IMR-90 (cell line): ENCODE measurements at regions not wholly inside any gene's neighbourhood (a gene's known extent, or its start where the extent isn't known, plus 50 kb on each side); places are given as distances from the start of the nearest gene placed in this dataset.

Experiments used
- ATAC-seq: fragments of 200-7000 bp; cut with Tn5 transposase; 2 replicates; pipeline ENCODE4 v1.9.1; 2020; ENCODE audit warnings: low read depth, mild to moderate bottlenecking, moderate library complexity
- BruUV-seq: library from RNA; stranded (reverse); fragments of 400-500 nt; replicated peaks from 2 replicates; lab custom pipeline; 2021; lab: Mats Ljungman, UMichigan
- CTCF ChIA-PET: fragments of 300-600 bp; formaldehyde crosslinking; extraction: SDS; loops from one replicate; lab custom pipeline; 2021; ENCODE audit warnings: antibody characterized with exemption; lab: Yijun Ruan, JAX
- POLR2A ChIA-PET: fragments of 300-600 bp; sonication (Branson Sonifier 250); formaldehyde crosslinking; loops from one replicate; lab custom pipeline; 2022; ENCODE audit warnings: antibody characterized with exemption; ENCODE audit not compliant: unreplicated experiment; lab: Charles Lee
- DNase-seq: peaks from one replicate; pipeline ENCODE4 v3.0.0; 2013
- H2AFZ ChIP-seq: replicated peaks from 2 replicates; pipeline ENCODE3; 2013; ENCODE audit warnings: low read length, mild to moderate bottlenecking; ENCODE audit not compliant: poor library complexity
- H2AK5ac ChIP-seq: 2 replicates; pipeline ENCODE4 v1.6.1; 2013; ENCODE audit warnings: low read depth, low read length, inconsistent platforms
- H2AK9ac ChIP-seq: replicated peaks from 2 replicates; pipeline ENCODE3; 2013; ENCODE audit warnings: mild to moderate bottlenecking, low read depth, low read length, moderate library complexity; ENCODE audit not compliant: poor library complexity
- H2BK120ac ChIP-seq: 2 replicates; pipeline ENCODE4 v1.6.1; 2013; ENCODE audit warnings: low read depth, low read length, inconsistent platforms
- H2BK15ac ChIP-seq: 3 replicates; pipeline ENCODE4 v1.6.1; 2013; ENCODE audit warnings: low read depth, low read length, inconsistent platforms
- H2BK20ac ChIP-seq: 2 replicates; pipeline ENCODE4 v1.6.1; 2013; ENCODE audit warnings: low read depth, mild to moderate bottlenecking, inconsistent platforms, low read length, moderate library complexity
- H2BK5ac ChIP-seq: 2 replicates; pipeline ENCODE4 v1.6.1; 2013; ENCODE audit warnings: mild to moderate bottlenecking, low read depth, low read length, inconsistent platforms; ENCODE audit not compliant: poor library complexity, severe bottlenecking
- H3K14ac ChIP-seq: replicated peaks from 2 replicates; pipeline ENCODE4 v1.6.1; 2013; ENCODE audit warnings: low read depth, low read length, inconsistent platforms
- H3K18ac ChIP-seq: 2 replicates; pipeline ENCODE4 v1.6.1; 2013; ENCODE audit warnings: low read depth, low read length, control low read depth
- H3K23ac ChIP-seq: 2 replicates; pipeline ENCODE4 v1.6.1; 2013; ENCODE audit warnings: low read depth, low read length, inconsistent platforms
- H3K27ac ChIP-seq: 2 replicates; pipeline ENCODE4 v1.5.1; 2013; ENCODE audit warnings: mild to moderate bottlenecking, control low read depth, low read length; ENCODE audit not compliant: insufficient read depth
- H3K27me3 ChIP-seq: 2 replicates; pipeline ENCODE4 v1.6.1; 2013; ENCODE audit warnings: low read length; ENCODE audit not compliant: control insufficient read depth, insufficient read depth
- H3K36me3 ChIP-seq: 2 replicates; pipeline ENCODE4 v1.6.1; 2013; ENCODE audit warnings: low read length, mixed read lengths; ENCODE audit not compliant: control insufficient read depth, insufficient read depth
- H3K4ac ChIP-seq: 2 replicates; pipeline ENCODE4 v1.6.1; 2013; ENCODE audit warnings: low read depth, low read length, inconsistent platforms
- H3K4me1 ChIP-seq: 2 replicates; pipeline ENCODE4 v1.6.1; 2013; ENCODE audit warnings: low read length, mixed read lengths; ENCODE audit not compliant: control insufficient read depth, insufficient read depth
- H3K4me2 ChIP-seq: 2 replicates; pipeline ENCODE4 v1.6.1; 2013; ENCODE audit warnings: low read depth, mild to moderate bottlenecking, control low read depth, low read length, moderate library complexity
- H3K4me3 ChIP-seq: 2 replicates; pipeline ENCODE4 v1.5.1; 2013; ENCODE audit warnings: low read depth, mild to moderate bottlenecking, control low read depth, low read length, moderate library complexity; ENCODE audit not compliant: insufficient read depth
- H3K56ac ChIP-seq: 2 replicates; pipeline ENCODE4 v1.6.1; 2013; ENCODE audit warnings: low read length, inconsistent platforms; ENCODE audit not compliant: insufficient read depth; ENCODE audit errors: extremely low read depth
- H3K79me1 ChIP-seq, 2 experiments: 2 replicates each; pipeline ENCODE4 v1.6.1; 2013; ENCODE audit warnings: low read length in 2 of 2, inconsistent platforms in 1 of 2, low read depth in 1 of 2
- H3K9ac ChIP-seq: 2 replicates; pipeline ENCODE4 v1.6.1; 2013; ENCODE audit warnings: low read depth, low read length, control low read depth
- H3K9me1 ChIP-seq: 2 replicates; pipeline ENCODE4 v1.6.1; 2013; ENCODE audit warnings: low read length, inconsistent platforms; ENCODE audit not compliant: insufficient read depth
- H3K9me3 ChIP-seq: 2 replicates; pipeline ENCODE4 v1.6.1; 2013; ENCODE audit warnings: low read length; ENCODE audit not compliant: control insufficient read depth, insufficient read depth
- H4K20me1 ChIP-seq: 2 replicates; pipeline ENCODE4 v1.6.1; 2013; ENCODE audit warnings: low read length, inconsistent platforms; ENCODE audit not compliant: insufficient read depth
- H4K5ac ChIP-seq: 2 replicates; pipeline ENCODE4 v1.6.1; 2013; ENCODE audit warnings: mild to moderate bottlenecking, low read depth, low read length, control low read depth
- H4K8ac ChIP-seq, 2 experiments: 2 replicates each; pipeline ENCODE4 v1.6.1; 2013; ENCODE audit warnings: low read depth in 2 of 2, low read length in 2 of 2, control low read depth in 1 of 2, inconsistent platforms in 1 of 2
- H4K91ac ChIP-seq: 2 replicates; pipeline ENCODE4 v1.6.1; 2013; ENCODE audit warnings: low read depth, low read length, inconsistent platforms; ENCODE audit not compliant: insufficient read depth
- BHLHE40 ChIP-seq: fragments of 150-350 bp; IDR thresholded peaks from 2 replicates; pipeline ENCODE4 v1.6.1; 2016; ENCODE audit warnings: mild to moderate bottlenecking, low read depth, low read length
- CEBPB ChIP-seq: IDR thresholded peaks from 2 replicates; pipeline ENCODE4 v1.6.1; 2012; ENCODE audit warnings: low read depth, low read length, improper control_type of control experiment
- FOS ChIP-seq: fragments of 150-350 bp; IDR thresholded peaks from 2 replicates; pipeline ENCODE4 v1.6.1; 2016; ENCODE audit warnings: low read depth, low read length
- MAFK ChIP-seq: IDR thresholded peaks from 2 replicates; pipeline ENCODE4 v1.6.1; 2012; ENCODE audit warnings: low read depth, low read length, improper control_type of control experiment
- POLR2A ChIP-seq: IDR thresholded peaks from 2 replicates; pipeline ENCODE4 v1.6.1; 2012; ENCODE audit warnings: mild to moderate bottlenecking, low read depth, low read length
- RAD21 ChIP-seq: IDR thresholded peaks from 2 replicates; pipeline ENCODE4 v1.6.1; 2012; ENCODE audit warnings: low read length, improper control_type of control experiment
- RCOR1 ChIP-seq: IDR thresholded peaks from 2 replicates; pipeline ENCODE4 v1.6.1; 2012; ENCODE audit warnings: mild to moderate bottlenecking, low read length, improper control_type of control experiment; ENCODE audit not compliant: insufficient replicate concordance
- SMC3 ChIP-seq: fragments of 150-350 bp; IDR thresholded peaks from 2 replicates; pipeline ENCODE4 v1.6.1; 2016; ENCODE audit warnings: low read depth, mild to moderate bottlenecking, antibody characterized with exemption, low read length, moderate library complexity
- WGBS, 2 experiments: methylation state at CpG; one replicate each; pipeline versions ENCODE4 v1.1.5 to v1.1.7; 2013; ENCODE audit warnings: missing lambda C conversion rate in 2 of 2; ENCODE audit not compliant: insufficient read length in 1 of 2; ENCODE audit errors: extremely low coverage in 2 of 2; 5-methylcytosine and 5-hydroxymethylcytosine counted together
- dilution Hi-C: fragments of 300-500 bp; cut with HindIII; formaldehyde crosslinking; loops from one replicate; pipeline ENCODE4 v1.14.3; 2018; ENCODE audit warnings: low sequenced_read_pairs; ENCODE audit not compliant: unreplicated experiment
- in situ Hi-C: fragments of 300-500 bp; cut with MboI; formaldehyde crosslinking; loops from 3 replicates; pipeline ENCODE4 v1.14.3; 2019; ENCODE audit warnings: low sequenced_read_pairs, inconsistent platforms, mixed read lengths
- intact Hi-C: fragments of 100-400 bp; cut with micrococcal nuclease; formaldehyde crosslinking; loops from 2 replicates; pipeline ENCODE4 v1.10.0; 2022
- TF ChIP-seq, protein P1 (sequence below): fragments of 150-350 bp; IDR thresholded peaks from 2 replicates; pipeline ENCODE4 v1.6.1; 2017; ENCODE audit warnings: mild to moderate bottlenecking, antibody characterized with exemption, low read length, low read depth
- TF ChIP-seq, protein P2 (sequence below): fragments of 150-350 bp; IDR thresholded peaks from 2 replicates; pipeline ENCODE4 v1.6.1; 2016; ENCODE audit warnings: low read depth, mild to moderate bottlenecking, low read length, moderate library complexity, borderline replicate concordance
- TF ChIP-seq, protein P3 (sequence below): conservative IDR thresholded peaks from 2 replicates; pipeline ENCODE4 v1.5.1; 2012; ENCODE audit warnings: mild to moderate bottlenecking, low read depth, low read length, improper control_type of control experiment

DNA sequence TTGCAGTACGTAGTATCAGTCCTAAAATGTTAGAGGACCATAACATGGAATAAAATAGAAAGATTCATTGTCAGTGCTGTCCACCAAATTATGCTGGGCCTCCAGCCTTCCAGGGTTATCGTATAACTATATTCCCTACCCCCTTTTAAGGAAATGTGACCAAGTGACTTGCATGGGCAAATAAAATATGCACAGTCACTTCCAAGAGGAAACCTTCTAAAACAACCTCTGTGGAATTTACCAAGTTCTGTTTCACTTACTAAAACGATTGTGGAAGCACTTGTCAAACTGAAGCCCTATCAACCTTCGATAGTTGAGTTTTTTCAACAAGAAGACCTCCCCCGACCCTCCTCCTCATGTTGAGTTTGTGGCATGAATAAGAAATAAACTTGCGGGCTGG lies 345.4 kb upstream of the C16orf82 start:
- dilution Hi-C loops, result no loop called here

More for the DNA sequence above, 345.4 kb upstream of the C16orf82 start:
- DNase-seq (no peak), ATAC-seq (no peak)
- Histone ChIP-seq H3K27ac (no peak overlapping the region), H3K4me3 (no peak overlapping the region), H2BK120ac (no peak overlapping the region), H3K18ac (no peak overlapping the region), H3K23ac (no peak overlapping the region), H2BK5ac (no peak overlapping the region), H4K20me1 (no peaks in the 10 kb centered on the region), H2AFZ (no peak overlapping the region), H2BK20ac (no peak overlapping the region), H3K56ac (no peak overlapping the region), H3K14ac (no peak overlapping the region), H3K79me1 (no peaks in the 10 kb centered on the region), H3K9me3 (peaks cover 5% of the 10 kb centered on the region; the same call in 1 of the 2 replicates), H3K4me2 (no peak overlapping the region), H3K4ac (no peak overlapping the region), H4K8ac (no peak overlapping the region), H3K4me1 (no peaks in the 10 kb centered on the region), H2AK5ac (no peak overlapping the region), H3K27me3 (no peaks in the 10 kb centered on the region), H2BK15ac (no peak overlapping the region), H4K91ac (no peak overlapping the region), H4K5ac (no peak overlapping the region), H3K36me3 (no peaks in the 10 kb centered on the region), H3K9me1 (no peaks in the 10 kb centered on the region), H3K9ac (no peak overlapping the region), H2AK9ac (no peak overlapping the region)
- intact Hi-C loops (no loop called here), in situ Hi-C loops (no loop called here)
- TF ChIP-seq, protein P1, sequence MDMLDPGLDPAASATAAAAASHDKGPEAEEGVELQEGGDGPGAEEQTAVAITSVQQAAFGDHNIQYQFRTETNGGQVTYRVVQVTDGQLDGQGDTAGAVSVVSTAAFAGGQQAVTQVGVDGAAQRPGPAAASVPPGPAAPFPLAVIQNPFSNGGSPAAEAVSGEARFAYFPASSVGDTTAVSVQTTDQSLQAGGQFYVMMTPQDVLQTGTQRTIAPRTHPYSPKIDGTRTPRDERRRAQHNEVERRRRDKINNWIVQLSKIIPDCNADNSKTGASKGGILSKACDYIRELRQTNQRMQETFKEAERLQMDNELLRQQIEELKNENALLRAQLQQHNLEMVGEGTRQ, result no peak
- TF ChIP-seq, protein P2, sequence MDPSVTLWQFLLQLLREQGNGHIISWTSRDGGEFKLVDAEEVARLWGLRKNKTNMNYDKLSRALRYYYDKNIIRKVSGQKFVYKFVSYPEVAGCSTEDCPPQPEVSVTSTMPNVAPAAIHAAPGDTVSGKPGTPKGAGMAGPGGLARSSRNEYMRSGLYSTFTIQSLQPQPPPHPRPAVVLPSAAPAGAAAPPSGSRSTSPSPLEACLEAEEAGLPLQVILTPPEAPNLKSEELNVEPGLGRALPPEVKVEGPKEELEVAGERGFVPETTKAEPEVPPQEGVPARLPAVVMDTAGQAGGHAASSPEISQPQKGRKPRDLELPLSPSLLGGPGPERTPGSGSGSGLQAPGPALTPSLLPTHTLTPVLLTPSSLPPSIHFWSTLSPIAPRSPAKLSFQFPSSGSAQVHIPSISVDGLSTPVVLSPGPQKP, result no peak
- TF ChIP-seq SMC3 (no peak), RCOR1 (no peak), MAFK (no peak), BHLHE40 (no peak), POLR2A (no peak), CEBPB (no peak), RAD21 (no peak), FOS (no peak)
- TF ChIP-seq, protein P3, sequence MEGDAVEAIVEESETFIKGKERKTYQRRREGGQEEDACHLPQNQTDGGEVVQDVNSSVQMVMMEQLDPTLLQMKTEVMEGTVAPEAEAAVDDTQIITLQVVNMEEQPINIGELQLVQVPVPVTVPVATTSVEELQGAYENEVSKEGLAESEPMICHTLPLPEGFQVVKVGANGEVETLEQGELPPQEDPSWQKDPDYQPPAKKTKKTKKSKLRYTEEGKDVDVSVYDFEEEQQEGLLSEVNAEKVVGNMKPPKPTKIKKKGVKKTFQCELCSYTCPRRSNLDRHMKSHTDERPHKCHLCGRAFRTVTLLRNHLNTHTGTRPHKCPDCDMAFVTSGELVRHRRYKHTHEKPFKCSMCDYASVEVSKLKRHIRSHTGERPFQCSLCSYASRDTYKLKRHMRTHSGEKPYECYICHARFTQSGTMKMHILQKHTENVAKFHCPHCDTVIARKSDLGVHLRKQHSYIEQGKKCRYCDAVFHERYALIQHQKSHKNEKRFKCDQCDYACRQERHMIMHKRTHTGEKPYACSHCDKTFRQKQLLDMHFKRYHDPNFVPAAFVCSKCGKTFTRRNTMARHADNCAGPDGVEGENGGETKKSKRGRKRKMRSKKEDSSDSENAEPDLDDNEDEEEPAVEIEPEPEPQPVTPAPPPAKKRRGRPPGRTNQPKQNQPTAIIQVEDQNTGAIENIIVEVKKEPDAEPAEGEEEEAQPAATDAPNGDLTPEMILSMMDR, result no peak
- WGBS, 2 experiments, result no CpG with 5 or more reads among the region's 6 CpGs
- ChIA-PET CTCF (no interaction called here), POLR2A (no interaction called here)
- BruUV-seq, result no TSS peak
